ENCODE measurements at regions not wholly inside any gene's neighbourhood (a gene's known extent, or its start where the extent isn't known, plus 50 kb on each side); places are given as distances from the start of the nearest gene placed in this dataset.

GRCh38 chr4:111074523-111075114 is 451.7 kb upstream of the PITX2 start:
- TF ChIP-seq, protein P1, sequence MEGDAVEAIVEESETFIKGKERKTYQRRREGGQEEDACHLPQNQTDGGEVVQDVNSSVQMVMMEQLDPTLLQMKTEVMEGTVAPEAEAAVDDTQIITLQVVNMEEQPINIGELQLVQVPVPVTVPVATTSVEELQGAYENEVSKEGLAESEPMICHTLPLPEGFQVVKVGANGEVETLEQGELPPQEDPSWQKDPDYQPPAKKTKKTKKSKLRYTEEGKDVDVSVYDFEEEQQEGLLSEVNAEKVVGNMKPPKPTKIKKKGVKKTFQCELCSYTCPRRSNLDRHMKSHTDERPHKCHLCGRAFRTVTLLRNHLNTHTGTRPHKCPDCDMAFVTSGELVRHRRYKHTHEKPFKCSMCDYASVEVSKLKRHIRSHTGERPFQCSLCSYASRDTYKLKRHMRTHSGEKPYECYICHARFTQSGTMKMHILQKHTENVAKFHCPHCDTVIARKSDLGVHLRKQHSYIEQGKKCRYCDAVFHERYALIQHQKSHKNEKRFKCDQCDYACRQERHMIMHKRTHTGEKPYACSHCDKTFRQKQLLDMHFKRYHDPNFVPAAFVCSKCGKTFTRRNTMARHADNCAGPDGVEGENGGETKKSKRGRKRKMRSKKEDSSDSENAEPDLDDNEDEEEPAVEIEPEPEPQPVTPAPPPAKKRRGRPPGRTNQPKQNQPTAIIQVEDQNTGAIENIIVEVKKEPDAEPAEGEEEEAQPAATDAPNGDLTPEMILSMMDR (IDR thresholded peaks at IDR 0.05; ENCODE audit: poor library complexity, severe bottlenecking): no peak
- TF ChIP-seq POLR2AphosphoS5 (IDR thresholded peaks at IDR 0.05) (no peak), EZH2 (IDR thresholded peaks at IDR 0.05; ENCODE audit: borderline replicate concordance, insufficient read depth, low read length, poor library complexity, severe bottlenecking) (no peak), TAF1 (IDR thresholded peaks at IDR 0.05; ENCODE audit: low read depth) (no peak), RAD21 (conservative IDR thresholded peaks at IDR 0.05) (no peak), EP300 (conservative IDR thresholded peaks at IDR 0.05; ENCODE audit: poor library complexity, severe bottlenecking) (no peak)
- TF ChIP-seq, protein P2, sequence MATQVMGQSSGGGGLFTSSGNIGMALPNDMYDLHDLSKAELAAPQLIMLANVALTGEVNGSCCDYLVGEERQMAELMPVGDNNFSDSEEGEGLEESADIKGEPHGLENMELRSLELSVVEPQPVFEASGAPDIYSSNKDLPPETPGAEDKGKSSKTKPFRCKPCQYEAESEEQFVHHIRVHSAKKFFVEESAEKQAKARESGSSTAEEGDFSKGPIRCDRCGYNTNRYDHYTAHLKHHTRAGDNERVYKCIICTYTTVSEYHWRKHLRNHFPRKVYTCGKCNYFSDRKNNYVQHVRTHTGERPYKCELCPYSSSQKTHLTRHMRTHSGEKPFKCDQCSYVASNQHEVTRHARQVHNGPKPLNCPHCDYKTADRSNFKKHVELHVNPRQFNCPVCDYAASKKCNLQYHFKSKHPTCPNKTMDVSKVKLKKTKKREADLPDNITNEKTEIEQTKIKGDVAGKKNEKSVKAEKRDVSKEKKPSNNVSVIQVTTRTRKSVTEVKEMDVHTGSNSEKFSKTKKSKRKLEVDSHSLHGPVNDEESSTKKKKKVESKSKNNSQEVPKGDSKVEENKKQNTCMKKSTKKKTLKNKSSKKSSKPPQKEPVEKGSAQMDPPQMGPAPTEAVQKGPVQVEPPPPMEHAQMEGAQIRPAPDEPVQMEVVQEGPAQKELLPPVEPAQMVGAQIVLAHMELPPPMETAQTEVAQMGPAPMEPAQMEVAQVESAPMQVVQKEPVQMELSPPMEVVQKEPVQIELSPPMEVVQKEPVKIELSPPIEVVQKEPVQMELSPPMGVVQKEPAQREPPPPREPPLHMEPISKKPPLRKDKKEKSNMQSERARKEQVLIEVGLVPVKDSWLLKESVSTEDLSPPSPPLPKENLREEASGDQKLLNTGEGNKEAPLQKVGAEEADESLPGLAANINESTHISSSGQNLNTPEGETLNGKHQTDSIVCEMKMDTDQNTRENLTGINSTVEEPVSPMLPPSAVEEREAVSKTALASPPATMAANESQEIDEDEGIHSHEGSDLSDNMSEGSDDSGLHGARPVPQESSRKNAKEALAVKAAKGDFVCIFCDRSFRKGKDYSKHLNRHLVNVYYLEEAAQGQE (IDR thresholded peaks at IDR 0.05; ENCODE audit: borderline replicate concordance): no peak
